ENCODE measurements at regions not wholly inside any gene's neighbourhood (a gene's known extent, or its start where the extent isn't known, plus 50 kb on each side); places are given as distances from the start of the nearest gene placed in this dataset.

DNA sequence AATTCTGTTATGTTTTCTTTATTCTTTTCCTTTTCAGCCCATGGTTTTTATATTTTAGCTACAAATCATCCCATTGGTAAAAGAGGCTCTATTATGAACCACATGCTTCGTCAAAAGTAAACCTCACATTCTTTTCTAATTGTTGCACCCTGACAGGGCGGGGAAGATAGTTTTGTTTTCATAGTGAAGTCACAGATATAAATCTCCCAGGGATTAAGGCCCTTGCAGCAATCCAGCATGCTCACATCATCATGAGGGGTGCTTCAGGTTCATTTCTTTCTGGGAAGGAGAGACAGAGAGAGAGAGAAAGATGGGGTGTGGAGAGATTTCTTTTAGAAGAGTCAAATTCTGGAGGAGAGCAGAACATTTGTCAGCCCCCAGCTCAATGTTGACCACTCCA, 124.5 kb upstream of the CDC42EP3 start:
- Histone ChIP-seq H3K36me3 (ENCODE audit: control insufficient read depth, insufficient read depth, low read length) (no peaks in the 10 kb centered on the region), H3K9me3 (ENCODE audit: control insufficient read depth, low read length) (peaks cover 9% of the 10 kb centered on the region), H3K27ac (ENCODE audit: low read depth, low read length) (no peak overlapping the region), H3K4me3 (ENCODE audit: low read length) (peak overlapping the region; percentile 56), H3K9ac (ENCODE audit: extremely low read depth, low read length, poor library complexity, severe bottlenecking) (peak overlapping the region; percentile 51), H3K4me1 (ENCODE audit: control insufficient read depth, insufficient read depth, low read length) (peaks cover 33% of the 10 kb centered on the region), H3K27me3 (ENCODE audit: control insufficient read depth, insufficient read depth, low read length, poor library complexity, severe bottlenecking) (no peaks in the 10 kb centered on the region)
- H3K27ac Mint-ChIP-seq, result peak overlapping the region; percentile 92
- DNase-seq, result no peak
- 56% methylated on average over 2 of the region's 2 CpGs; no CpG with 5 or more reads in 1 of the 2 experiments for WGBS, 2 experiments (ENCODE audit: insufficient coverage in 1 of 2, insufficient read length in 1 of 2)
- peaks cover 9% of the 10 kb centered on the region for H3K27me3 Mint-ChIP-seq (ENCODE audit: insufficient read depth)
- peak overlapping the region; percentile 5 for H3K4me3 Mint-ChIP-seq
- no peaks in the 10 kb centered on the region for H3K9me3 Mint-ChIP-seq
- peaks cover 67% of the 10 kb centered on the region for H3K4me1 Mint-ChIP-seq
- TF ChIP-seq, protein P1, sequence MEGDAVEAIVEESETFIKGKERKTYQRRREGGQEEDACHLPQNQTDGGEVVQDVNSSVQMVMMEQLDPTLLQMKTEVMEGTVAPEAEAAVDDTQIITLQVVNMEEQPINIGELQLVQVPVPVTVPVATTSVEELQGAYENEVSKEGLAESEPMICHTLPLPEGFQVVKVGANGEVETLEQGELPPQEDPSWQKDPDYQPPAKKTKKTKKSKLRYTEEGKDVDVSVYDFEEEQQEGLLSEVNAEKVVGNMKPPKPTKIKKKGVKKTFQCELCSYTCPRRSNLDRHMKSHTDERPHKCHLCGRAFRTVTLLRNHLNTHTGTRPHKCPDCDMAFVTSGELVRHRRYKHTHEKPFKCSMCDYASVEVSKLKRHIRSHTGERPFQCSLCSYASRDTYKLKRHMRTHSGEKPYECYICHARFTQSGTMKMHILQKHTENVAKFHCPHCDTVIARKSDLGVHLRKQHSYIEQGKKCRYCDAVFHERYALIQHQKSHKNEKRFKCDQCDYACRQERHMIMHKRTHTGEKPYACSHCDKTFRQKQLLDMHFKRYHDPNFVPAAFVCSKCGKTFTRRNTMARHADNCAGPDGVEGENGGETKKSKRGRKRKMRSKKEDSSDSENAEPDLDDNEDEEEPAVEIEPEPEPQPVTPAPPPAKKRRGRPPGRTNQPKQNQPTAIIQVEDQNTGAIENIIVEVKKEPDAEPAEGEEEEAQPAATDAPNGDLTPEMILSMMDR (conservative IDR thresholded peaks at IDR 0.05), result no peak
- no peaks in the 10 kb centered on the region for H3K36me3 Mint-ChIP-seq (ENCODE audit: low read depth)

DNA sequence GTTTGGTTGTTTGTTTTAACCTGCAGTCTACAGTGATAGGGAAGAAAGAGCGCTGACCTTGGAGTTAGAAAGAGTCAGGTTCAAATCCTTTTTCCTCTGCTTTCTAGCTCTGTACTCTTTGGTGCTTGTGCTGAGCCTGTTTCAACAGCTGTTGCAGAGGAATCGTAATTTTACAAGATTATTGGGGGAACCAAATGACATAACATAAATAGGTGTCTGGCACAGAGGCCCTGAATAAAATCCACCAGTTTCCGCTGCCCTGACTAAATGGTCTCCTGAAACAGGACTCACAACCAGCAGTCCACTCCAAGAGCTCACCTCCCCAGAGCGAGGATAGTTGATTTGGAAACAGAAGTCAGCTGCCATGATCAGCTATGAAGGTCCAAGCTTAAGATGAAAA, 125.0 kb upstream of the CDC42EP3 start:
- peaks cover 12% of the 10 kb centered on the region for H3K27me3 Mint-ChIP-seq (ENCODE audit: insufficient read depth)
- 83 to 87% methylated on average over 3 to 4 of the region's 4 CpGs for WGBS, 2 experiments (ENCODE audit: insufficient coverage in 1 of 2, insufficient read length in 1 of 2)
- Histone ChIP-seq H3K36me3 (ENCODE audit: control insufficient read depth, insufficient read depth, low read length) (no peaks in the 10 kb centered on the region), H3K9ac (ENCODE audit: extremely low read depth, low read length, poor library complexity, severe bottlenecking) (peak overlapping the region; percentile 51), H3K4me3 (ENCODE audit: low read length) (peak overlapping the region; percentile 56), H3K27ac (ENCODE audit: low read depth, low read length) (no peak overlapping the region), H3K4me1 (ENCODE audit: control insufficient read depth, insufficient read depth, low read length) (peaks cover 33% of the 10 kb centered on the region), H3K9me3 (ENCODE audit: control insufficient read depth, low read length) (peaks cover 9% of the 10 kb centered on the region), H3K27me3 (ENCODE audit: control insufficient read depth, insufficient read depth, low read length, poor library complexity, severe bottlenecking) (no peaks in the 10 kb centered on the region)
- no peak for DNase-seq
- TF ChIP-seq, protein P1 (conservative IDR thresholded peaks at IDR 0.05), result no peak
- H3K27ac Mint-ChIP-seq, result peak overlapping the region; percentile 92
- H3K4me1 Mint-ChIP-seq, result peaks cover 63% of the 10 kb centered on the region
- H3K36me3 Mint-ChIP-seq (ENCODE audit: low read depth), result no peaks in the 10 kb centered on the region
- peak overlapping the region; percentile 5 for H3K4me3 Mint-ChIP-seq
- no peaks in the 10 kb centered on the region for H3K9me3 Mint-ChIP-seq

DNA sequence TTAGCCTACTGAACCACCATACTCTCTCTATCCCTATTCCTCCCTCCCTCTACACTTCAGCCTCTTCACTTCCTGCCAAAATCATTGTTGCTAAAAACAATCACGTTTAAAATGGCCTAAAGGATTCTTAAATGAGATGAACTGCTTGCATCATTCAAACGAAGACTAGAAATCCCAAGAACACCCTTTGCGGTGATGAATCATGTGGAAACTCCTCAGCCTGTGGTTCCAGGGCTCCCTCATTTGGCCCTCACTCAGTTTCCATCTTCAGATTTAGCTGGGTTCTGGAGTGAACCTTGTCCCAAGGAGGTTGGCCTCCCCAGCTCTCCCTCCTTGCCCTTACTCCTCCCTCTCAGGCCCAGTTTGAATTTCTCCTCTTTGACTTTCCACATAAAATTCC, 125.6 kb upstream of the CDC42EP3 start:
- H3K27ac ChIP-seq (ENCODE audit: low read depth, low read length), result no peak overlapping the region
- Mint-ChIP-seq H3K9me3 (no peaks in the 10 kb centered on the region), H3K27ac (peak overlapping the region; percentile 92), H3K4me1 (peaks cover 64% of the 10 kb centered on the region), H3K4me3 (no peak overlapping the region), H3K27me3 (ENCODE audit: insufficient read depth) (peaks cover 12% of the 10 kb centered on the region), H3K36me3 (ENCODE audit: low read depth) (no peaks in the 10 kb centered on the region)
- no peaks in the 10 kb centered on the region for H3K27me3 ChIP-seq (ENCODE audit: control insufficient read depth, insufficient read depth, low read length, poor library complexity, severe bottlenecking)
- H3K36me3 ChIP-seq (ENCODE audit: control insufficient read depth, insufficient read depth, low read length), result no peaks in the 10 kb centered on the region
- 87 to 89% methylated on average over 3 of the region's 3 CpGs for WGBS, 2 experiments (ENCODE audit: insufficient coverage in 1 of 2, insufficient read length in 1 of 2)
- no peak for DNase-seq
- peaks cover 5% of the 10 kb centered on the region for H3K9me3 ChIP-seq (ENCODE audit: control insufficient read depth, low read length)
- H3K4me1 ChIP-seq (ENCODE audit: control insufficient read depth, insufficient read depth, low read length), result peaks cover 33% of the 10 kb centered on the region
- H3K4me3 ChIP-seq (ENCODE audit: low read length), result peak overlapping the region; percentile 56
- TF ChIP-seq, protein P1 (conservative IDR thresholded peaks at IDR 0.05), result no peak
- H3K9ac ChIP-seq (ENCODE audit: extremely low read depth, low read length, poor library complexity, severe bottlenecking), result no peak overlapping the region

Measured in endodermal cell (in vitro differentiated cells).